ENCODE measurements at regions not wholly inside any gene's neighbourhood (a gene's known extent, or its start where the extent isn't known, plus 50 kb on each side); places are given as distances from the start of the nearest gene placed in this dataset.

DNA sequence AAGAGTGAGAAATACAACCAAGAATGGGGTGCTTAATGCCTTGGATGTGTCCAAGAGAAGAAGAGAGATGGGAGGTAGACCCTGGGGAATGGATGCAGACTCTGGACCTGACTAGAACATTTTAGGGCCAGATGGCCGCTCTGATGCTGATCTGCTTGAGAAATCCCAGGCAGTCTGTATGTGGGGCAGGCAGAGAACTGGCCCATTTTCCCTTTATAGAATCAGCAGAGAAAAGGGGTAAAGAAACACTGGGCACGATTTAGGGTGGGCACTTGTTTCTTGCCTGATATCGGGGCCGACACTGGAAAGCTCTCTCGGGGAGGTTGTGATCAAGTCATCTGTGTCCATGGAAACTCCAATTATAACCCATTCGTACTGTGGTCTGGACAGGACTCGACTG is 118.5 kb upstream of the FSTL4 start:
- TF ChIP-seq, protein P1, sequence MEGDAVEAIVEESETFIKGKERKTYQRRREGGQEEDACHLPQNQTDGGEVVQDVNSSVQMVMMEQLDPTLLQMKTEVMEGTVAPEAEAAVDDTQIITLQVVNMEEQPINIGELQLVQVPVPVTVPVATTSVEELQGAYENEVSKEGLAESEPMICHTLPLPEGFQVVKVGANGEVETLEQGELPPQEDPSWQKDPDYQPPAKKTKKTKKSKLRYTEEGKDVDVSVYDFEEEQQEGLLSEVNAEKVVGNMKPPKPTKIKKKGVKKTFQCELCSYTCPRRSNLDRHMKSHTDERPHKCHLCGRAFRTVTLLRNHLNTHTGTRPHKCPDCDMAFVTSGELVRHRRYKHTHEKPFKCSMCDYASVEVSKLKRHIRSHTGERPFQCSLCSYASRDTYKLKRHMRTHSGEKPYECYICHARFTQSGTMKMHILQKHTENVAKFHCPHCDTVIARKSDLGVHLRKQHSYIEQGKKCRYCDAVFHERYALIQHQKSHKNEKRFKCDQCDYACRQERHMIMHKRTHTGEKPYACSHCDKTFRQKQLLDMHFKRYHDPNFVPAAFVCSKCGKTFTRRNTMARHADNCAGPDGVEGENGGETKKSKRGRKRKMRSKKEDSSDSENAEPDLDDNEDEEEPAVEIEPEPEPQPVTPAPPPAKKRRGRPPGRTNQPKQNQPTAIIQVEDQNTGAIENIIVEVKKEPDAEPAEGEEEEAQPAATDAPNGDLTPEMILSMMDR (conservative IDR thresholded peaks at IDR 0.05), result no peak
- no peak overlapping the region for H3K27ac ChIP-seq

DNA sequence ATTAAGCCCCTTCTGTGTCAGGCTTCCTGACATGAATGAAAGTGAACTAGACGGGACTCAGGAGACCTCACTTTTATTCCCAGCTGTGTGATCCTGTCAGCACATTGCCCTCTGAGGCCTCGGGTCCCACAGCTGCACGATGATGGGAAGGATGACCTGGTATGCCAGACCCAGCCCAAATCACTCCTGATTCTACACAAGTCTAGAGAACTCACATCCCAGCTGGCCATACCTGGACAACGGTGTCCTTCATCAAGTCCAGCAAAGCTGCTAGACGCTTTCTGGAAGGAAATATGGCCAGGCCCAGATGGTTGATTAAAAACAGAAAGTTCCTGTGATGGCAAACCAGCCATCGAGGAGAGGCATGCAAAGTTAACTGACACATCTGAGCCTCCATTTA is 118.0 kb upstream of the FSTL4 start:
- no peak overlapping the region for H3K27ac ChIP-seq
- TF ChIP-seq, protein P1 (conservative IDR thresholded peaks at IDR 0.05), result no peak

DNA sequence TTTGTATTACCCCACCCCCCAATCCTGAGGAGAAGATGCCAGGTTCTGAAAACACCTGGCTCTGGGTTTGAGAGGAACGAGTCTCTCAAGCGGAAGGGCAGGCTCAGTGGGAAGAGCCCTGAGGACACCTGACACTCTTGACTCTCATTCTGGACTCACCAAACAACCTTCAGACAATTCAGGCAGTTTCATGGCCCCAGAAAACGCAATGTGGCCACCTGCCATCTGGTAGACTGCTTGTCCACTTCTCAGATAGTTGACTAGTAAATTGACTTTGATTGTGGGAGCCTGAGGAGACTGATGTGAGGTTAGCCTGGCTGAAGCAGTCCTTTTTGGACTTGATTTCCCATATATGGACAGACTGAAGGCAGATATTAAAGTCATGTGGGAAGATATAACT is 117.5 kb upstream of the FSTL4 start:
- H3K27ac ChIP-seq, result no peak overlapping the region
- TF ChIP-seq, protein P1 (conservative IDR thresholded peaks at IDR 0.05), result no peak

DNA sequence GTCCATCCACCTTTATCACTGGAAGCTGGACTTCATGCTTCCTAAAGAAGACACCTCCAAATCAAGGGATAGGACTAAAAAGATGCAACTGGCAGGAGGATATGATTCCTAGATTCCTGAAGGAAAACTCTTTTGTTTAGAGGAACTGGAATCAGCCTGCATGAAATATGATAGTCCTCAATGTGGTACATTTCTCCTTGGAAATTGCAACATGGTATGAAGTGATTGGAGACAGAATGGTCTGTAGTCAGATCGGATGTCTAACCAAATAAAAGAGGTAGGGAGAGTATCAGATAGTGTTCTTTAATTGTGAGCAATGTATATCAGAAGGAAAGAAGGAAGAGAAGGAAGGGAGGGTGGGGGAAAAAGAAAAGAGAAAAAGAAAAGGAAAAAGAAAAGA is 116.1 kb upstream of the FSTL4 start:
- H3K27ac ChIP-seq, result no peak overlapping the region
- TF ChIP-seq, protein P1 (conservative IDR thresholded peaks at IDR 0.05), result no peak

DNA sequence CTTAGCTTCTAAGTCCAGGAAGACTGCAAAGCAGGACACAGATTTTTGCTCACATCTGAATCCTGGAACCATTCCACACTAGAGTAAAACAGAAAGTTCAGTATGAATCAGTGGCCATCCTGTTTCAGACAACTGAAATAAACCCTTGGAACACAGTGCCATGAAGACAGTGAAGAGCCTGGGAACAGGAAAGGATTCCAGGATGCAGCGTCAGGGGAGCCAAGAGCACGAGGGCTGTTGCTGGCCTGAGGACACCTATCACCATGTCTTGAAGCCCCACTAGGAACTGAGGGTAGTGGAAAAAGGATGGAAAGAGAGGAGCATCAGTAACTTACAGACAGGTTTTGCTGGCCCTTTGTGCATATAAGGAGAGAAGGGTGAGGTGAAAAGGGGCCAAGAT is 115.3 kb upstream of the FSTL4 start:
- TF ChIP-seq, protein P1 (conservative IDR thresholded peaks at IDR 0.05), result no peak
- H3K27ac ChIP-seq, result no peak overlapping the region

DNA sequence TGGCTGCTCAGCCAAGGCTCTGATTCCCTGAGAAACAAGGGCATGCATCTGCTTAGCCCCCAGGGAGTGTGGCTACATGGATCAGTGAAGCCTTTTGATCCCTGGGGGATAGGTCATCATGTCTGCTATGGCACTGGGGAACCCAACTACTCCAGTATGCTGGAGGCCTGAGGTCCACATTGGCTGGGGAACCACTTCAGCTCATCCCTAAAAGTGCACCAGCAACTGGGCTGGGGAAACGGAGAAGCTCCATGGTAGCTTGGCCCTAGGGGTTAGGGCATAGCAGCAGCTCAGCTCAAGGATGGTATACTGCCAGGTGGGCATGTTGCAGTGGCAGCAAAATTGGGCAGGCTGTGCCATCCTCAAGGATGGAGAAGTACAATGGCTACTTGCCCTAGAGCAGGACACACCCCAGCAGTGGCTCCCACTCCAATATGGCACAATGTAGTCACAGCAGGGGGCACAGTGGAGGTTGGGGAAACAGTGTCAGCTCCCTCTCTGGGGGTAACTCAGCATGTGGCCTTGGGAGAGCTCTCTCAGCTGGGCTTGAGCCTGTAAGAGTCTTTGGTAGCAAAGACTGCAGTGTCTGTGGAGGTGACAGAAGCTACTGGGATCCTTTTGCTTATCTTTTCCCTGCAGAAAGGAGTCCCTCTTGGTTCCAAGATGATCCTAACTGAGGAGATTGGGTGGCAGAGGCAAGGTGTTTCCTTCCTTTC is 111.5 kb upstream of the FSTL4 start:
- TF ChIP-seq, protein P1 (conservative IDR thresholded peaks at IDR 0.05), result no peak
- H3K27ac ChIP-seq, result no peak overlapping the region

DNA sequence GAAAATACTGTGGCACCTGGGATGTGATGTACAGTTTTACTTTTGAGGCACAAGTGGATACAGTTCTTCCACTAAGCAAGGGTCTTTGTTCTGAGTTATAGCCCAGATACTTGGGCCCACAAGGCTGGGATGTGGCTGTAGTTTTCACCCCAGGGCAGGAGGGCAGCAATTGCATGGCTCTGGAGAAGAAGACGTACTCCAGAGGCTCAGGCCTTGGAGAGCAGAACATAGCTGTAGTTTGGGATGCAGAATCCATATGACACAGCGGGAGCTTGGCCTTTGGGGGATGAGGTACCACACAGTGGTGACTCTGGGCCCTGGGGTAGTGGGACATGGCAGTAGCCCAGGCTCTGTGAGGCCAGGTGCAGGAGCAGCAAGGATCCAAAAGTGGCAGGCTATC is 110.8 kb upstream of the FSTL4 start:
- H3K27ac ChIP-seq, result no peak overlapping the region
- TF ChIP-seq, protein P1 (conservative IDR thresholded peaks at IDR 0.05), result no peak

Data from VCaP (cell line).